Heart left ventricle (tissue), 13 donors: ENCODE measurements at regions not wholly inside any gene's neighbourhood (a gene's known extent, or its start where the extent isn't known, plus 50 kb on each side); places are given as distances from the start of the nearest gene placed in this dataset.

Experiments
- CTCF ChIP-seq, 12 donors: fragments of 200-600 bp; sonication (generic) in 4 of 12; IDR thresholded peaks; one replicate each; pipeline versions ENCODE4 v1.5.0 to v1.8.0; 2018 to 2022; ENCODE audit warnings: antibody characterized with exemption in 12 of 12, mild to moderate bottlenecking in 5 of 12
- POLR2A ChIP-seq, 2 donors: fragments of 450-650 bp; IDR thresholded peaks; one replicate each; pipeline ENCODE4 v1.6.1; 2017; ENCODE audit warnings: antibody characterized with exemption in 2 of 2, mild to moderate bottlenecking in 2 of 2, moderate library complexity in 2 of 2
- donor health status: ischemic (EF 13 %, LVEDD 7.1; RV severe dilation, severe dysfunction).
- donor health status: DM: no; HTN: yes; CAD: no.
- donor health status: DM: no; HTN: no; CAD: no.
- donor health status: ischemic (EF 25% LVEDD 6.9; RV normal size, moderate dysfunction).
- donor health status: ischemic (EF 25% LVEDD 5.7; RV mildly dilated, moderate dysfunction).
- donor health status: ischemic (EF 35%, LVEDD 5.7; RV mildly dilated, moderate dysfunction).
- donor health status: nonischemic (EF 11% LVEDD 7.7; RV severe dilation, severe dysfunction).
- donor health status: DM: yes; HTN: yes; CAD: no.
- donor health status: PGD.
- donor health status: ischemic (EF 29% LVEDD 5.4; RV normal size, mild dysfunction).
- donor health status: nonischemic (EF 23%, LVEDD 6.1; RV moderate dilation, normal function).

GRCh38 chr2:16334366-16334765 is 331.3 kb downstream of the CYRIA start:
- TF ChIP-seq CTCF (IDR thresholded peaks at IDR 0.05) (no peak), POLR2A (IDR thresholded peaks at IDR 0.05) (no peak)
